K562 (cell line): ENCODE measurements at regions not wholly inside any gene's neighbourhood (a gene's known extent, or its start where the extent isn't known, plus 50 kb on each side); places are given as distances from the start of the nearest gene placed in this dataset.

Experiments used
- CTCF ChIP-seq, 3 experiments: IDR thresholded peaks in 2 of 3; conservative IDR thresholded peaks in 1 of 3; 2 replicates each; pipeline ENCODE4 v1.5.1; 2011 to 2012; ENCODE audit warnings: low read length in 3 of 3, mild to moderate bottlenecking in 3 of 3, control low read depth in 2 of 3, improper control_type of control experiment in 1 of 3, inconsistent platforms in 1 of 3, low read depth in 1 of 3, mixed read lengths in 1 of 3, moderate library complexity in 1 of 3; ENCODE audit not compliant: insufficient read depth in 2 of 3
- E2F4 ChIP-seq: sonication (generic); formaldehyde crosslinking; IDR thresholded peaks from 2 replicates; pipeline ENCODE4 v1.8.0; 2022; ENCODE audit warnings: mild to moderate bottlenecking, low read depth, missing genetic modification reagents
- ELK1 ChIP-seq: sonication (generic); formaldehyde crosslinking; IDR thresholded peaks from 2 replicates; pipeline ENCODE4 v1.8.1; 2022; ENCODE audit warnings: missing genetic modification reagents
- EZH2 ChIP-seq: IDR thresholded peaks from 2 replicates; pipeline ENCODE4 v1.6.1; 2012; ENCODE audit warnings: low read depth, mild to moderate bottlenecking, inconsistent platforms, low read length, borderline replicate concordance
- FOXM1 ChIP-seq, 2 experiments: fragments of 450-650 bp in 1 of 2; sonication (generic) in 1 of 2; formaldehyde crosslinking in 1 of 2; IDR thresholded peaks; 2 replicates each; pipeline versions ENCODE4 v1.6.1 to v1.9.0; 2017 to 2022; ENCODE audit warnings: low read depth in 2 of 2, mild to moderate bottlenecking in 2 of 2, missing genetic modification reagents in 1 of 2, moderate library complexity in 1 of 2
- KDM1A ChIP-seq, 2 experiments: fragments of 450-650 bp; IDR thresholded peaks; 2 replicates each; pipeline ENCODE4 v1.6.1; 2016; ENCODE audit warnings: mild to moderate bottlenecking in 2 of 2
- NR2C2 ChIP-seq, 2 experiments: fragments of 200-800 bp in 1 of 2; sonication (Bioruptor generic) in 1 of 2; sonication (generic) in 1 of 2; formaldehyde crosslinking in 1 of 2; IDR thresholded peaks; 2 replicates each; pipeline versions ENCODE4 v1.6.1 to v1.8.0; 2016 to 2022; ENCODE audit warnings: mild to moderate bottlenecking in 1 of 2, missing compliant biosample characterization in 1 of 2, missing genetic modification characterization in 1 of 2, missing genetic modification reagents in 1 of 2
- SAFB2 ChIP-seq: fragments of 200-400 bp; formaldehyde crosslinking; IDR thresholded peaks from 2 replicates; pipeline ENCODE4 v1.6.1; 2018; ENCODE audit warnings: borderline replicate concordance, low read length, low read depth, moderate library complexity; ENCODE audit not compliant: severe bottlenecking
- SETDB1 ChIP-seq: IDR thresholded peaks from one replicate; pipeline ENCODE4 v1.6.1; 2012; ENCODE audit warnings: low read length, control low read depth, inconsistent platforms
- SRSF7 ChIP-seq: fragments of 200-400 bp; formaldehyde crosslinking; optimal IDR thresholded peaks from 2 replicates; pipeline ENCODE3; 2017; ENCODE audit warnings: mild to moderate bottlenecking, low read depth, low read length
- TCF7L2 ChIP-seq: fragments of 150-350 bp; IDR thresholded peaks from 2 replicates; pipeline ENCODE4 v1.6.1; 2016; ENCODE audit warnings: low read depth, mild to moderate bottlenecking, low read length, moderate library complexity

- no peak for TF ChIP-seq E2F4 (CRISPR knock-in tag)
- no peak for TF ChIP-seq SAFB2
- TF ChIP-seq SRSF7: no peak
- no peak for TF ChIP-seq FOXM1 (IDR thresholded peaks at IDR 0.05; ENCODE audit: low read depth)
- TF ChIP-seq FOXM1 (CRISPR knock-in tag; IDR thresholded peaks at IDR 0.05; ENCODE audit: low read depth): no peak
- no peak for TF ChIP-seq ELK1 (CRISPR knock-in tag)
- TF ChIP-seq NR2C2 (CRISPR knock-in tag; IDR thresholded peaks at IDR 0.05): no peak
- no peak for TF ChIP-seq NR2C2 (tag; IDR thresholded peaks at IDR 0.05)
- TF ChIP-seq EZH2: no peak
- TF ChIP-seq CTCF (IDR thresholded peaks at IDR 0.05 in 2 of 3, conservative IDR thresholded peaks at IDR 0.05 in 1 of 3; ENCODE audit: insufficient read depth in 2 of 3, low read depth in 1 of 3, low read length in 3 of 3): no peak
- no peak for TF ChIP-seq TCF7L2
- TF ChIP-seq KDM1A (IDR thresholded peaks at IDR 0.05): no peak
- TF ChIP-seq SETDB1: no peak
Measured at GRCh38 chr14:105962532-105962931, 436.1 kb downstream of the TMEM121 start.
